Ishikawa (cell line): ENCODE measurements at regions not wholly inside any gene's neighbourhood (a gene's known extent, or its start where the extent isn't known, plus 50 kb on each side); places are given as distances from the start of the nearest gene placed in this dataset.

Source experiments
- CEBPB ChIP-seq: IDR thresholded peaks from 2 replicates; pipeline ENCODE4 v1.6.1; 2012
- CREB1 ChIP-seq: IDR thresholded peaks from 2 replicates; pipeline ENCODE4 v1.6.1; 2012; ENCODE audit warnings: low read depth
- EGR1 ChIP-seq: IDR thresholded peaks from 2 replicates; pipeline ENCODE4 v1.6.1; 2012
- EP300 ChIP-seq: IDR thresholded peaks from 2 replicates; pipeline ENCODE4 v1.6.1; 2012; ENCODE audit warnings: borderline replicate concordance
- FOXM1 ChIP-seq: IDR thresholded peaks from 2 replicates; pipeline ENCODE4 v1.6.1; 2012; ENCODE audit warnings: low read depth, borderline replicate concordance
- MAX ChIP-seq: IDR thresholded peaks from 2 replicates; pipeline ENCODE4 v1.6.1; 2012
- NFIC ChIP-seq: IDR thresholded peaks from 2 replicates; pipeline ENCODE4 v1.6.1; 2012
- RAD21 ChIP-seq: IDR thresholded peaks from 2 replicates; pipeline ENCODE4 v1.6.1; 2012; ENCODE audit warnings: low read depth
- REST ChIP-seq: IDR thresholded peaks from 2 replicates; pipeline ENCODE4 v1.6.1; 2012; ENCODE audit warnings: low read depth, mild to moderate bottlenecking
- TAF1 ChIP-seq: IDR thresholded peaks from 2 replicates; pipeline ENCODE4 v1.6.1; 2012; ENCODE audit warnings: low read depth, mild to moderate bottlenecking
- TCF12 ChIP-seq: IDR thresholded peaks from 2 replicates; pipeline ENCODE4 v1.6.1; 2012; ENCODE audit warnings: low read depth
- TEAD4 ChIP-seq: IDR thresholded peaks from 2 replicates; pipeline ENCODE4 v1.6.1; 2012
- USF1 ChIP-seq: IDR thresholded peaks from 2 replicates; pipeline ENCODE4 v1.6.1; 2012
- YY1 ChIP-seq: IDR thresholded peaks from 2 replicates; pipeline ENCODE4 v1.6.1; 2012; ENCODE audit warnings: low read depth
- ZBTB7A ChIP-seq: IDR thresholded peaks from 2 replicates; pipeline ENCODE4 v1.6.1; 2012; ENCODE audit warnings: low read depth

GRCh38 chr17:69828087-69828486 lies 246.9 kb upstream of the KCNJ16 start:
- no peak for TF ChIP-seq CREB1
- no peak for TF ChIP-seq EGR1
- no peak for TF ChIP-seq YY1
- TF ChIP-seq FOXM1 = no peak
- no peak for TF ChIP-seq TEAD4

- no peak for TF ChIP-seq TCF12
- TF ChIP-seq TAF1 = no peak
- TF ChIP-seq RAD21 = no peak
- no peak for TF ChIP-seq CREB1
- no peak for TF ChIP-seq USF1
- TF ChIP-seq NFIC = no peak
Observed at GRCh38 chr17:69834494-69834893, 240.5 kb upstream of the KCNJ16 start.

GRCh38 chr17:69851736-69852135 lies 223.3 kb upstream of the KCNJ16 start:
- no peak for TF ChIP-seq CREB1

GRCh38 chr17:69853541-69854224 lies 221.3 kb upstream of the KCNJ16 start:
- TF ChIP-seq CEBPB (no peak), NFIC (no peak), ZBTB7A (no peak), TEAD4 (no peak), TCF12 (no peak), FOXM1 (no peak), REST (no peak), RAD21 (no peak), EGR1 (no peak), CREB1 (no peak), EP300 (no peak), TAF1 (no peak), USF1 (no peak), YY1 (no peak), MAX (no peak)

GRCh38 chr17:69854225-69854780 lies 220.7 kb upstream of the KCNJ16 start:
- no peak for TF ChIP-seq EGR1
- no peak for TF ChIP-seq TEAD4
- no peak for TF ChIP-seq YY1
- no peak for TF ChIP-seq REST
- no peak for TF ChIP-seq CREB1
- no peak for TF ChIP-seq NFIC

- TF ChIP-seq USF1 (no peak), FOXM1 (no peak), TAF1 (no peak), RAD21 (no peak), ZBTB7A (no peak), EGR1 (no peak), CEBPB (no peak), CREB1 (no peak), MAX (no peak), TEAD4 (no peak), REST (no peak), TCF12 (no peak), YY1 (no peak), EP300 (no peak), NFIC (no peak)
Observed at GRCh38 chr17:69856946-69857345, 218.1 kb upstream of the KCNJ16 start.
